HEK293 (cell line): ENCODE measurements at regions not wholly inside any gene's neighbourhood (a gene's known extent, or its start where the extent isn't known, plus 50 kb on each side); places are given as distances from the start of the nearest gene placed in this dataset.

ENCODE experiments used
- CTCF ChIA-PET: fragments of 350-600 bp; formaldehyde crosslinking; extraction: SDS; loops from one replicate; lab custom pipeline; 2021; ENCODE audit warnings: antibody characterized with exemption; lab: Yijun Ruan, JAX
- POLR2A ChIA-PET: fragments of 300-600 bp; formaldehyde crosslinking; extraction: SDS; loops from one replicate; lab custom pipeline; 2020; ENCODE audit warnings: antibody characterized with exemption, inconsistent platforms; lab: Yijun Ruan, JAX
- H3K27ac ChIP-seq: fragments of 200-500 bp; sonication (Bioruptor generic); 2 replicates; pipeline ENCODE4 v1.5.1; 2014; ENCODE audit warnings: low read depth, low read length, control low read depth, inconsistent platforms; ENCODE audit errors: extremely low read depth
- H3K36me3 ChIP-seq, 2 experiments: fragments of 200-500 bp in 1 of 2; sonication (Bioruptor generic) in 1 of 2; 1 replicate in 1 of 2; 2 replicates in 1 of 2; pipeline ENCODE4 v1.5.1; 2014 to 2017; ENCODE audit warnings: inconsistent platforms in 2 of 2, low read length in 2 of 2; ENCODE audit not compliant: control insufficient read depth in 2 of 2, insufficient read depth in 1 of 2
- H3K4me1 ChIP-seq: fragments of 200-500 bp; sonication (Bioruptor generic); 2 replicates; pipeline ENCODE4 v1.5.1; 2014; ENCODE audit warnings: mild to moderate bottlenecking, low read length, inconsistent platforms; ENCODE audit not compliant: control insufficient read depth, insufficient read depth
- H3K4me3 ChIP-seq: 2 replicates; pipeline ENCODE4 v1.5.1; 2011; ENCODE audit warnings: low read depth, mild to moderate bottlenecking, control low read depth, low read length, moderate library complexity
- H3K9me3 ChIP-seq: fragments of 200-500 bp; sonication (Bioruptor generic); 2 replicates; pipeline ENCODE4 v1.5.1; 2014; ENCODE audit warnings: low read depth, low read length, inconsistent platforms; ENCODE audit not compliant: control insufficient read depth, insufficient read depth
- GLIS2 ChIP-seq: fragments of 450-650 bp; formaldehyde crosslinking; IDR thresholded peaks from 2 replicates; pipeline ENCODE4 v1.5.1; 2016; ENCODE audit warnings: missing biosample characterization, missing genetic modification characterization
- KLF7 ChIP-seq: fragments of 450-650 bp; formaldehyde crosslinking; IDR thresholded peaks from 2 replicates; pipeline ENCODE4 v1.5.1; 2016; ENCODE audit warnings: missing biosample characterization, missing genetic modification characterization, borderline replicate concordance
- WT1 ChIP-seq: fragments of 450-650 bp; formaldehyde crosslinking; IDR thresholded peaks from 2 replicates; pipeline ENCODE4 v1.5.1; 2016; ENCODE audit warnings: missing biosample characterization, missing genetic modification characterization
- ZBTB17 ChIP-seq: fragments of 450-650 bp; formaldehyde crosslinking; IDR thresholded peaks from 2 replicates; pipeline ENCODE4 v1.5.1; 2016; ENCODE audit warnings: missing biosample characterization, missing genetic modification characterization
- ZFHX2 ChIP-seq: fragments of 450-650 bp; formaldehyde crosslinking; conservative IDR thresholded peaks from 2 replicates; pipeline ENCODE4 v1.5.1; 2016; ENCODE audit warnings: missing biosample characterization, missing genetic modification characterization
- ZNF112 ChIP-seq: fragments of 450-650 bp; formaldehyde crosslinking; IDR thresholded peaks from 2 replicates; pipeline ENCODE4 v1.5.0; 2017; ENCODE audit warnings: missing biosample characterization, missing genetic modification characterization
- ZNF121 ChIP-seq: fragments of 450-650 bp; formaldehyde crosslinking; IDR thresholded peaks from 2 replicates; pipeline ENCODE4 v1.5.1; 2016; ENCODE audit warnings: missing biosample characterization, missing genetic modification characterization
- ZNF146 ChIP-seq: fragments of 450-650 bp; formaldehyde crosslinking; IDR thresholded peaks from 2 replicates; pipeline ENCODE4 v1.5.1; 2016; ENCODE audit warnings: missing biosample characterization, missing genetic modification characterization
- ZNF157 ChIP-seq: fragments of 450-650 bp; formaldehyde crosslinking; IDR thresholded peaks from 2 replicates; pipeline ENCODE4 v1.5.1; 2016; ENCODE audit warnings: missing biosample characterization, missing genetic modification characterization
- ZNF221 ChIP-seq: fragments of 450-650 bp; formaldehyde crosslinking; IDR thresholded peaks from 2 replicates; pipeline ENCODE4 v1.5.1; 2017; ENCODE audit warnings: missing biosample characterization, missing genetic modification characterization, borderline replicate concordance
- ZNF23 ChIP-seq: fragments of 450-650 bp; formaldehyde crosslinking; IDR thresholded peaks from 2 replicates; pipeline ENCODE4 v1.5.1; 2016; ENCODE audit warnings: missing biosample characterization, missing genetic modification characterization, borderline replicate concordance
- ZSCAN23 ChIP-seq: fragments of 450-650 bp; formaldehyde crosslinking; IDR thresholded peaks from 2 replicates; pipeline ENCODE4 v1.5.1; 2016; ENCODE audit warnings: missing biosample characterization, missing genetic modification characterization
- TF ChIP-seq, protein P1 (sequence below): fragments of 450-650 bp; formaldehyde crosslinking; IDR thresholded peaks from 2 replicates; pipeline ENCODE4 v1.5.1; 2016; ENCODE audit warnings: missing biosample characterization, missing genetic modification characterization
- TF ChIP-seq, protein P2 (sequence below): fragments of 450-650 bp; formaldehyde crosslinking; IDR thresholded peaks from 2 replicates; pipeline ENCODE4 v1.5.0; 2017; ENCODE audit warnings: missing biosample characterization, missing genetic modification characterization, borderline replicate concordance

DNA sequence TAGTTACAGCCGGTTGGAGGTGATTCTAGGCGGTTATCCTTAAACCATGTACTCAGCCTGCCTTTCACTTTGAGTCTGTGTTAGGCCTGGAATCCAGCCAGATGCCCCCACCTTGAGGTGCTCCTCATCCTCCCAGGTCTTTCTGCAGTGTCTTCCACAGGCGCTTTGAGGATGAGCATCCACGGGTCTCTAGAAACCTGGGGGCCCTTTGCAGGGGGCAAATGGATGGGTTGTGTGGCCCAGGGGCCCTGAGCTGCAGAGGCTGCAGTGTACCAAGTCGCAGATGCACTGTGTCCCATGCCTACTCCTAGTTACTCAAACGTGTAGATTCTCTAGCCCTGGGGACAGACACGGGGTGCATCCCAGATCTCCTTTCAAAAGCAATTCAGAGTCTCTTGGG is 242.1 kb upstream of the IRX1 start:
- Histone ChIP-seq H3K36me3 (no peaks in the 10 kb centered on the region), H3K9me3 (no peaks in the 10 kb centered on the region), H3K4me1 (no peaks in the 10 kb centered on the region), H3K27ac (no peak overlapping the region), H3K4me3 (no peak overlapping the region)
- ChIA-PET POLR2A (no interaction called here), CTCF (no interaction called here)
- TF ChIP-seq KLF7 (tag by site-specific recombination): no peak
- TF ChIP-seq, all 188 proteins: peak for 0

DNA sequence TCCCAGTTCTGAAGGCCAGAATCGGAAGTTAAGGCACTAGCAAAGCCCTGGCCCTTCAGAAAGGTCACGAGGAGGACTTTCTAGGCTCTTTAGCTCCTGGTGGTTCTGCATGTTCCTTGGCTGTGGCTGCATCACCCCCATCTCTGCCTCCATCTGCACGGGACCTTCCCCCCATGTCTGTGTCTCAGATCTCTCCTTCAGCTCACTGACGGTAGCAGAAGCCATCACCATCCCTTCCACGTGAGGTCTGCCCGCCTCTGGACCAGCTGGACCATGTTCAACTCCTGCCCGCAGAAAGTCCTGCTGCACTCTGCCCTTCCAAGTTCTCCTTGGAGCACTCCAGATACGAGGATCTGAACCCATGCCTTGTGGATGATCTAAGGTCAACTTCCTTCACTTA is 242.9 kb upstream of the IRX1 start:
- Histone ChIP-seq H3K9me3 (no peaks in the 10 kb centered on the region), H3K27ac (no peak overlapping the region), H3K4me1 (no peaks in the 10 kb centered on the region), H3K36me3 (no peaks in the 10 kb centered on the region), H3K4me3 (no peak overlapping the region)
- TF ChIP-seq ZBTB17 (tag by site-specific recombination): no peak
- no peak for TF ChIP-seq ZNF157 (tag by site-specific recombination)
- TF ChIP-seq, protein P1, sequence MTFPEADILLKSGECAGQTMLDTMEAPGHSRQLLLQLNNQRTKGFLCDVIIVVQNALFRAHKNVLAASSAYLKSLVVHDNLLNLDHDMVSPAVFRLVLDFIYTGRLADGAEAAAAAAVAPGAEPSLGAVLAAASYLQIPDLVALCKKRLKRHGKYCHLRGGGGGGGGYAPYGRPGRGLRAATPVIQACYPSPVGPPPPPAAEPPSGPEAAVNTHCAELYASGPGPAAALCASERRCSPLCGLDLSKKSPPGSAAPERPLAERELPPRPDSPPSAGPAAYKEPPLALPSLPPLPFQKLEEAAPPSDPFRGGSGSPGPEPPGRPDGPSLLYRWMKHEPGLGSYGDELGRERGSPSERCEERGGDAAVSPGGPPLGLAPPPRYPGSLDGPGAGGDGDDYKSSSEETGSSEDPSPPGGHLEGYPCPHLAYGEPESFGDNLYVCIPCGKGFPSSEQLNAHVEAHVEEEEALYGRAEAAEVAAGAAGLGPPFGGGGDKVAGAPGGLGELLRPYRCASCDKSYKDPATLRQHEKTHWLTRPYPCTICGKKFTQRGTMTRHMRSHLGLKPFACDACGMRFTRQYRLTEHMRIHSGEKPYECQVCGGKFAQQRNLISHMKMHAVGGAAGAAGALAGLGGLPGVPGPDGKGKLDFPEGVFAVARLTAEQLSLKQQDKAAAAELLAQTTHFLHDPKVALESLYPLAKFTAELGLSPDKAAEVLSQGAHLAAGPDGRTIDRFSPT: no peak
- TF ChIP-seq ZNF146 (tag by site-specific recombination): no peak
- no peak for TF ChIP-seq ZNF112 (tag by site-specific recombination)
- POLR2A ChIA-PET: no interaction called here
- CTCF ChIA-PET: no interaction called here

DNA sequence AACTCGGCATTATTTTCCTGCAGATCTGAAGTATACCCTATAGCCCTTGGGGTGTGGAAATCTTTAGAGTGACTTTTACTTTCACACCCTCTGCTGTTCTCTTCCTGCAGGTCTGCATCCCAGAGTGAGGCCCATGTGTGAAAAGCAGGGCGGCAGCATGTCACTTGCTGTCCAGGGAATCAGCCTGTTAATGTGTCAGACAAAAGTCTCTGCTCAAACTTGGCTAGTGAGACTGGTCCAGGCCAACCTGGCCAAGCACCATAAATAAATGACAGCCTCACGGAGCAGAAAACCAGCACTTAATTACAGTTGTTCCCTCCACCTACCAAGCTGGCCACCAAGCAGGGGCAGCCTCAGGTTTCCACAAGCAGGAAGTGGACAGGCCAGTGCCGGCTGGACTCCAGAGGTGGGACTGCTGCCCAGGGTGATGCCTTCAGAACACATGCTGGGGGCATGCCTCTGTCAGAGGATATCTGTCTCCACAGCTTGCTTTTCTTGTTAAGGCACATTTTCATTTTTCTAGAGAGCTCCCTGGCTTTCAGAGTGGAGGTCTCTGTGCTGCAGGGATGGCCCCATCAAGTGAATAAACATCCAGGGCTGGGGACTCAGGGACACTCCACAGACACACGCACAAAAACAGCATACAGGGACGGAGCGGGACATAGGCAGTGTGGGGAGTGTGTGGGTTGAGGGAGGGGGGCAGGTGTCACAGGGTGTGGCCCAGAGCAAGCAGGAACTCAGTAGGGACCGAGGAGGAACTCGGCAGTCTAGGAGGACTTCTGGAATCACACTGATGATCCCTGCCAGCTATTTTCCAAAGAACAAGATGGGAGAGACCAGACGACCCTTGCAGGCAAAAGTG is 243.8 kb upstream of the IRX1 start:
- Histone ChIP-seq H3K36me3 (no peaks in the 10 kb centered on the region), H3K4me3 (no peak overlapping the region), H3K4me1 (no peaks in the 10 kb centered on the region), H3K27ac (no peak overlapping the region), H3K9me3 (no peaks in the 10 kb centered on the region)
- TF ChIP-seq ZNF23 (tag by site-specific recombination) (no peak), GLIS2 (tag by site-specific recombination) (no peak), WT1 (tag by site-specific recombination) (no peak), ZNF121 (no peak), ZNF221 (tag by site-specific recombination) (no peak), ZNF112 (tag by site-specific recombination) (no peak), ZSCAN23 (no peak), ZFHX2 (tag by site-specific recombination) (no peak)
- TF ChIP-seq, protein P2, sequence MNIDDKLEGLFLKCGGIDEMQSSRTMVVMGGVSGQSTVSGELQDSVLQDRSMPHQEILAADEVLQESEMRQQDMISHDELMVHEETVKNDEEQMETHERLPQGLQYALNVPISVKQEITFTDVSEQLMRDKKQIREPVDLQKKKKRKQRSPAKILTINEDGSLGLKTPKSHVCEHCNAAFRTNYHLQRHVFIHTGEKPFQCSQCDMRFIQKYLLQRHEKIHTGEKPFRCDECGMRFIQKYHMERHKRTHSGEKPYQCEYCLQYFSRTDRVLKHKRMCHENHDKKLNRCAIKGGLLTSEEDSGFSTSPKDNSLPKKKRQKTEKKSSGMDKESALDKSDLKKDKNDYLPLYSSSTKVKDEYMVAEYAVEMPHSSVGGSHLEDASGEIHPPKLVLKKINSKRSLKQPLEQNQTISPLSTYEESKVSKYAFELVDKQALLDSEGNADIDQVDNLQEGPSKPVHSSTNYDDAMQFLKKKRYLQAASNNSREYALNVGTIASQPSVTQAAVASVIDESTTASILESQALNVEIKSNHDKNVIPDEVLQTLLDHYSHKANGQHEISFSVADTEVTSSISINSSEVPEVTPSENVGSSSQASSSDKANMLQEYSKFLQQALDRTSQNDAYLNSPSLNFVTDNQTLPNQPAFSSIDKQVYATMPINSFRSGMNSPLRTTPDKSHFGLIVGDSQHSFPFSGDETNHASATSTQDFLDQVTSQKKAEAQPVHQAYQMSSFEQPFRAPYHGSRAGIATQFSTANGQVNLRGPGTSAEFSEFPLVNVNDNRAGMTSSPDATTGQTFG (tag by site-specific recombination): no peak
- CTCF ChIA-PET: interaction anchor here (1.2 kb wide), 1 partner anchor 944 kb away, joined by 4 read pairs; no protein-coding TSS in a partner anchor
- POLR2A ChIA-PET: no interaction called here
